Esophagus squamous epithelium (tissue), 5 donors: ENCODE measurements at regions not wholly inside any gene's neighbourhood (a gene's known extent, or its start where the extent isn't known, plus 50 kb on each side); places are given as distances from the start of the nearest gene placed in this dataset.

ENCODE experiments used
- DNase-seq: peaks from one replicate; lab custom pipeline; 2025; lab: John Stamatoyannopoulos, UW
- H3K27ac ChIP-seq, 4 donors: fragments of 200-600 bp; sonication (generic); one replicate each; pipeline ENCODE4 v1.5.1; 2016 to 2019; ENCODE audit warnings: mild to moderate bottlenecking in 1 of 4
- H3K27me3 ChIP-seq, 4 donors: fragments of 200-600 bp; sonication (generic); 1 replicate in 3 of 4; 2 replicates in 1 of 4; pipeline versions ENCODE4 v1.5.1 to v1.6.0; 2017 to 2021; ENCODE audit warnings: antibody characterized with exemption in 1 of 4
- H3K36me3 ChIP-seq, 3 donors: fragments of 200-600 bp; sonication (generic); one replicate each; pipeline ENCODE4 v1.5.1; 2016 to 2019
- H3K4me1 ChIP-seq, 3 donors: fragments of 200-600 bp; sonication (generic); one replicate each; pipeline ENCODE4 v1.5.1; 2017 to 2019
- H3K4me3 ChIP-seq, 4 donors: fragments of 200-600 bp; sonication (generic); 1 replicate in 3 of 4; 2 replicates in 1 of 4; pipeline ENCODE4 v1.5.1; 2016 to 2019; ENCODE audit warnings: mild to moderate bottlenecking in 2 of 4, moderate library complexity in 1 of 4
- H3K9me3 ChIP-seq, 3 donors: fragments of 200-600 bp; sonication (generic); one replicate each; pipeline ENCODE4 v1.5.1; 2016 to 2019
- POLR2A ChIP-seq, 4 donors: fragments of 450-650 bp; IDR thresholded peaks; one replicate each; pipeline ENCODE4 v1.6.1; 2017; ENCODE audit warnings: antibody characterized with exemption in 4 of 4, mild to moderate bottlenecking in 4 of 4, moderate library complexity in 3 of 4
- WGBS, 2 donors: methylation state at CpG; one replicate each; pipeline ENCODE4 v1.1.5; 2018; 5-methylcytosine and 5-hydroxymethylcytosine counted together
- intact Hi-C: fragments of 100-400 bp; cut with DNase I; formaldehyde crosslinking; loops from one replicate; pipeline ENCODE4 v1.15.0; 2022
- TF ChIP-seq, protein P1 (sequence below), 6 experiments: fragments of 450-650 bp in 4 of 6; fragments of 200-600 bp in 2 of 6; sonication (generic) in 2 of 6; IDR thresholded peaks; one replicate each; pipeline ENCODE4 v1.5.1; 2016 to 2019; ENCODE audit warnings: antibody characterized with exemption in 6 of 6, mild to moderate bottlenecking in 4 of 6, moderate library complexity in 4 of 6
- donor health status: DM: yes; HTN: yes; CAD: no.

DNA sequence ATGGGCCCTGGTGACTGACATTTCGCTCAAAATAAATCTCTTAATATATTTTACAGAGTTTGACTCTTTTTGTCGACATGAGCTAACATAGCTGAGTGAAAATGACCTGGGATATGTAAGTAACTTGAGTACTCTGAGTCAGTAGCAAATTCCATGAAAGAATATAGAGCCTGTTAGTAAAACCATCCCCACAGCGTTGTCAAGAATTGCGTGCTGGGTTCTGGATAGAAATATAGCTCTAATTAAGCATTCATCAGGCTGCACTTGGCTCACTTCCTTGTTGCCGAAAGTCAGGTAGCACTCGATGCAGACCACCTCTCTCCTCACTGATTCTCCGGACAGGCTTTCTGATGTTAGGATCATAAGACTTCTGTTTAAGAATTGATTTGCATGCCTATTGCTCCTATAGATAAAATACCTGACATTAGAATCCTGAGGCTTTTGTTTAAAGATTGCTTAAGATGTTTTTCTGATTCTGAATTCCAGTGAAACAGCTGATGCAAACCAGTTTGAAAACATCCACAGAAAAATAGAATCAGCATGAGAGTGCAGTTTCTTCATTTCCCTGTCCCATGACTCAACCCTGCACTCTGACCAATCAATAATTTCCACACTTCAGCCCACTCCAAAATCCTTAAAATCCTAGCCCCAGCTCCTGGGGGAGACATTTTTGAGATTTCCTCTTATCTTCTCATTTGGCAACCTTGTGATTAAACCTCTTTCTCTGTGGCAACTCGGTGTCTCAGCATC is 310.6 kb downstream of the DIRAS2 start:
- H3K4me1 ChIP-seq: no peaks in the 10 kb centered on the region
- no peaks in the 10 kb centered on the region for H3K36me3 ChIP-seq
- H3K27ac ChIP-seq: no peak overlapping the region
- H3K4me3 ChIP-seq: no peak overlapping the region
- H3K9me3 ChIP-seq: no peaks in the 10 kb centered on the region
- DNase-seq: no peak
- 76 to 79% methylated on average over 8 of the region's 8 CpGs for WGBS, 2 donors
- TF ChIP-seq POLR2A (IDR thresholded peaks at IDR 0.05): no peak
- TF ChIP-seq, protein P1, sequence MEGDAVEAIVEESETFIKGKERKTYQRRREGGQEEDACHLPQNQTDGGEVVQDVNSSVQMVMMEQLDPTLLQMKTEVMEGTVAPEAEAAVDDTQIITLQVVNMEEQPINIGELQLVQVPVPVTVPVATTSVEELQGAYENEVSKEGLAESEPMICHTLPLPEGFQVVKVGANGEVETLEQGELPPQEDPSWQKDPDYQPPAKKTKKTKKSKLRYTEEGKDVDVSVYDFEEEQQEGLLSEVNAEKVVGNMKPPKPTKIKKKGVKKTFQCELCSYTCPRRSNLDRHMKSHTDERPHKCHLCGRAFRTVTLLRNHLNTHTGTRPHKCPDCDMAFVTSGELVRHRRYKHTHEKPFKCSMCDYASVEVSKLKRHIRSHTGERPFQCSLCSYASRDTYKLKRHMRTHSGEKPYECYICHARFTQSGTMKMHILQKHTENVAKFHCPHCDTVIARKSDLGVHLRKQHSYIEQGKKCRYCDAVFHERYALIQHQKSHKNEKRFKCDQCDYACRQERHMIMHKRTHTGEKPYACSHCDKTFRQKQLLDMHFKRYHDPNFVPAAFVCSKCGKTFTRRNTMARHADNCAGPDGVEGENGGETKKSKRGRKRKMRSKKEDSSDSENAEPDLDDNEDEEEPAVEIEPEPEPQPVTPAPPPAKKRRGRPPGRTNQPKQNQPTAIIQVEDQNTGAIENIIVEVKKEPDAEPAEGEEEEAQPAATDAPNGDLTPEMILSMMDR (IDR thresholded peaks at IDR 0.05): no peak
- no peaks in the 10 kb centered on the region for H3K27me3 ChIP-seq
- intact Hi-C loops: no loop called here

DNA sequence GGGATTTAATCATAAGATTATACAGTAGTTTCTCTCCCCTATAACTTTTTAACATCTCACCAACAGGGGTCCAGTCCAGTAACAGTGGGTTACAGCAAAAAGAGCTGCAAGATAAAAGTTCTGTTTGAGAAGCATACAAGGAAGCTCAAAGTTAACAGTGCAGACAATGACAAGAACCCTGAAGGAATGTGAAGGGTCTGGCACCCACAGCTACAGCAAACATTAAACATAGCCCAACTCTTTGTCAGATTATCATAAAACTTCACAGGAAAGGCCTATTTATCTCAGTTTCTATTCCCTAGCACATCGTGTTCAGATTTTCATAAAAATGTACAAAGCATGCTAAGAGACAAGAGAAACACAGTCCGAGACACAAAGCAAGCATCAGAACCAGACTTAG is 309.4 kb downstream of the DIRAS2 start:
- WGBS, 2 donors: 69 to 77% methylated on average over 2 of the region's 2 CpGs
- no peak overlapping the region for H3K4me3 ChIP-seq
- no peaks in the 10 kb centered on the region for H3K36me3 ChIP-seq
- TF ChIP-seq, protein P1 (IDR thresholded peaks at IDR 0.05): no peak
- no peak for TF ChIP-seq POLR2A (IDR thresholded peaks at IDR 0.05)
- no peak for DNase-seq
- no peaks in the 10 kb centered on the region for H3K4me1 ChIP-seq
- no peaks in the 10 kb centered on the region for H3K9me3 ChIP-seq
- H3K27me3 ChIP-seq: no peaks in the 10 kb centered on the region
- H3K27ac ChIP-seq: no peak overlapping the region
- intact Hi-C loops: no loop called here

DNA sequence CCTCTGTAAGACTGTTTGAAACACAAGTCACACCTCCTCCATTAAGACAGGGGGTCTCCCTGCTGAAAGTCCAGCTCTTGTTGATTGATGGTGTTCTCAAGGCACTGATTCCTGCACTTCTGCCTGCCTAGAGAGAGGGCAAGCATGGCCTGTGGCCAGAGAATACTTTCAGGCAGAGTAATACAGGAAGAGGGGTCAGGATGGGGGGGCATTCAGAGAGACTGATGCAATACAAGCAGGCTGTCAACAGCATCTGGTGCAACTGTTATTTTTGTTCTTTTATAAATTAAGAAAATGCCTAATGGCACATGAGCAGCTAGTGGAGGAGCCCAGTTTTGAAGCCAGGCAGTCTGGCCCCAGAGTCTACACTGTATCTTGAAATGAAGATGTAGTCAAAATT is 302.2 kb downstream of the DIRAS2 start:
- intact Hi-C loops: no loop called here
- peaks cover 0 to 5% (median 0%) of the 10 kb centered on the region in 3 donors for H3K4me1 ChIP-seq

DNA sequence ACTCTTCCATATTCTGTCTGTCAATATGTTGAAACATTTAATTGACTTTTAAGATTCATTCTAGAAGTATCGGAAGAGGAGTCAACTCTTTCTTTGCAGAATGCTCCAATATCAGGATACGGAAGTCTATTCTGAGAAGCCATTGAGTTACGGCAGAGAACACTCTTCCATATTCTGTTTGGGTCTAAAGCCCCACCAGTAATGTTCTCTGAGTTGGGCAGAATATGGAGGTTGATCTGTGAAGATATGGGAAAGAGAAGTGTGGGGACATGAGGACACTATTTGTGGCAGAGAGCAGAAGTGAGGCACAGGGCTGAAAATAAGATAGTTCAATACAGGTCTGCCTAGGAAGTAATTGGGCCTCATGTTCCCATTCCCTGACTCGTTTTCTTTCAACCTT is 300.0 kb downstream of the DIRAS2 start:
- Histone ChIP-seq H3K9me3 (no peaks in the 10 kb centered on the region), H3K36me3 (no peaks in the 10 kb centered on the region), H3K27ac (no peak overlapping the region), H3K27me3 (peaks cover 0 to 5% (median 0%) of the 10 kb centered on the region in 4 donors), H3K4me1 (peaks cover 0 to 5% (median 0%) of the 10 kb centered on the region in 3 donors), H3K4me3 (no peak overlapping the region)
- 52 to 73% methylated on average over 4 of the region's 4 CpGs for WGBS, 2 donors
- intact Hi-C loops: no loop called here
- DNase-seq: no peak
- TF ChIP-seq, protein P1 (IDR thresholded peaks at IDR 0.05): no peak
- TF ChIP-seq POLR2A (IDR thresholded peaks at IDR 0.05): no peak

More for the DNA sequence above, 302.2 kb downstream of the DIRAS2 start:
- no peaks in the 10 kb centered on the region for H3K27me3 ChIP-seq
- H3K4me3 ChIP-seq: no peak overlapping the region
- no peaks in the 10 kb centered on the region for H3K36me3 ChIP-seq
- no peak for DNase-seq
- H3K27ac ChIP-seq: no peak overlapping the region
- TF ChIP-seq, protein P1 (IDR thresholded peaks at IDR 0.05): no peak
- TF ChIP-seq POLR2A (IDR thresholded peaks at IDR 0.05): no peak
- no peaks in the 10 kb centered on the region for H3K9me3 ChIP-seq

DNA sequence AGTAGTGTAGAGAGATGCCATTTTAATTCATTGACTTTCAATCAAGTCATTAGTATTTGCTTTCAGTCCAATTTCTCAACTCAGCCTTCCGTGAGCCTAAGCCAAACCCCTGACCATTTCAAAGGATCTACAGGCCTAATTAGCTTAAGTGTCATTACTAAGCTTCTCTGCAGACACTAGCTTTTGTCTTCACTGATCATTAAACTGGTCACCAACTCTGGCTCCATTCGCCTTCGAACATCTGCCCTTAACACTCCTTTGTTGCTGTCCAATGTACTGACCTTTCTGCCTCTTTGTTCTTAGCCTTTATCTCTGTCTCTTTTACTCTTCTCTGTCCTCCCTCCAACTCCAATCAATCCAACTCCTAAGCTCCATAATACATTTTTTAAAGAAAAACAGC is 299.3 kb downstream of the DIRAS2 start:
- DNase-seq: no peak
- WGBS, 2 donors: 89% methylated on average over 3 of the region's 3 CpGs
- intact Hi-C loops: no loop called here

More for the DNA sequence above, 299.3 kb downstream of the DIRAS2 start:
- H3K27ac ChIP-seq: no peak overlapping the region
- no peak overlapping the region for H3K4me3 ChIP-seq
- peaks cover 0 to 6% (median 0%) of the 10 kb centered on the region in 4 donors for H3K27me3 ChIP-seq
- no peaks in the 10 kb centered on the region for H3K9me3 ChIP-seq
- H3K4me1 ChIP-seq: peaks cover 0 to 5% (median 0%) of the 10 kb centered on the region in 3 donors
- H3K36me3 ChIP-seq: no peaks in the 10 kb centered on the region
- TF ChIP-seq POLR2A (IDR thresholded peaks at IDR 0.05): no peak
- TF ChIP-seq, protein P1 (IDR thresholded peaks at IDR 0.05): no peak
